HG03045 (cell line): ENCODE measurements at regions not wholly inside any gene's neighbourhood (a gene's known extent, or its start where the extent isn't known, plus 50 kb on each side); places are given as distances from the start of the nearest gene placed in this dataset.

ENCODE experiments used
- ATAC-seq: cut with Tn5 transposase; IDR thresholded peaks from one replicate; pipeline ENCODE4 v1.9.1; 2021; ENCODE audit warnings: mild to moderate bottlenecking, moderate library complexity; ENCODE audit not compliant: unreplicated experiment

- ATAC-seq, result no peak
These were observed 457.0 kb upstream of the ZFHX3 start for GRCh38 chr16:73504591-73505575.

DNA sequence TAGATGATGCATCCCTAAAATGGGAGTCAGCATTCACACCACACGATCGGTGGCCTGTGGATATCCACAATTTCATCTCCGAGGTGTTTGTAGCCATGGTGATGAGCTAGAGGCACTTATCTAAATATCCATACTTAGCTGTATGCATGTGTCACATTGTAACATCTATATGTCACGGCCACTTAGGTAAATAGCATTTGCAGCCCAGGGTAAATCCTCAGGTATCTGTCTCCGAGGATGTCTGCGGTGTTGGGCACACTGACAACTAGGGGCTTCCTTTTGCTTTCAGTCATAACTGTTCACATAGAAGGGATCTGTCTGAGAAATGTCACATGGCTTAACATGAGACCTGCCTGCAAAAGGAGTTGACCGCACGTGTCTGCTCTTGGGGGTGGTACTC is 455.2 kb upstream of the ZFHX3 start:
- ATAC-seq, result no peak

- no peak for ATAC-seq
These were observed 451.3 kb upstream of the ZFHX3 start for GRCh38 chr16:73499276-73499675.

- no peak for ATAC-seq
These were observed 438.0 kb upstream of the ZFHX3 start for GRCh38 chr16:73485880-73486279.

DNA sequence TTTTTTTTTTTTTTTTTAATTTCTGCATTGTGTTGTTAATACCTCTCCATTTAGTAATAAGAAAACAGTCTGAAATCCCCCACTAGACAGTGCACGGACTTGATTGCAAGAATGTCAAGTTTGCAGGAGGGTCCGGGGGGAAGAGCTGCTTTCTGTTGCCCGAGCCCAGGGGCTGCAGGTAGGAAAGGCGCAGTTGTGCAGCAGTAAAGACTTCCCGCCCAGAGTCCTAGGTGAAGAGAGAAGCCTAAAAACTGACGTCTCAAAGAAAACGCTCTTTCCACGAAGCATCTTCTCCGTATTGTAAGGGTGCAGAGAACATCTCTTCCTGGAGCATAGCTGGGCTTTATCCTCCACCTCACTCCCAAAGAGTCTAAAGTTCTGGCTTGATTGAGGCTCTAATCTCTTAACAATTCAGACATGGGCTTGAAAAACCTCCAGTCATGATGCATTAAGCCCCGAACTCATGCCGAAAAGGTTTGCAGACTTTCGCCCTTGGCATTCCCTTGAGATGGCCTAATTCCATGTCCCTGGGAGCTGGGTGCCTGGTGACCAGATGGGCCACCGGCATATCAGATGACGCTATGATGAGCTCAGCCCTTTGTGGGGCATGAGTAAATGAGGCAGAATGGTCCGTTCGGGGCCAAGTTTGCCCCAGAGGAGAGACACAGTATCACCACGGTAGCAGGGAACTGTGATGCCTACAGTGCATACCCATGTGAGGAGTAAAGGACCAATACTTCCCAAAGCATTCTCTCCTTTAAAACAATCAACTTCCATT is 436.2 kb upstream of the ZFHX3 start:
- ATAC-seq, result no peak

- ATAC-seq, result no peak
These were observed 435.3 kb upstream of the ZFHX3 start for GRCh38 chr16:73483076-73483791.

GRCh38 chr16:73482310-73482709 is 434.4 kb upstream of the ZFHX3 start:
- ATAC-seq, result no peak

DNA sequence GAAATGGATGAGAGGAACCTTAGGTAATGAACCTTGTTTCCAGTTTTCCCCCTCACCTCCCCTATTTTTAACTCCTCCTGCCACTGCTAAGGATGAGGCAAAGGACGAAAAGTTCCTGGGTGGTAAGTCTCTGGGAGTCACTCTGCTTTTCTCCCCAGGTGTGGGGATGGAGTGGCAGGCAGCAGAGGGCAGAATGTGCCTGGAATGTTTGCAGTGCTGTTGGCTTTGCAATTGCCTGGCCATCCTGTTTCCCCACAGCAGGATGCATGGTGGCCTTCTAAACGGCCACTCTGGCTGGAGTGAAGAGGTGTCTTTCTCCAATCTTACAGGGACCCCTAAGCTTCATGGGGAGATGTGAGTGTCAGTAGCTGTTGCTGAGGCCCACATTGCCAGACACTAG is 432.5 kb upstream of the ZFHX3 start:
- ATAC-seq, result no peak

DNA sequence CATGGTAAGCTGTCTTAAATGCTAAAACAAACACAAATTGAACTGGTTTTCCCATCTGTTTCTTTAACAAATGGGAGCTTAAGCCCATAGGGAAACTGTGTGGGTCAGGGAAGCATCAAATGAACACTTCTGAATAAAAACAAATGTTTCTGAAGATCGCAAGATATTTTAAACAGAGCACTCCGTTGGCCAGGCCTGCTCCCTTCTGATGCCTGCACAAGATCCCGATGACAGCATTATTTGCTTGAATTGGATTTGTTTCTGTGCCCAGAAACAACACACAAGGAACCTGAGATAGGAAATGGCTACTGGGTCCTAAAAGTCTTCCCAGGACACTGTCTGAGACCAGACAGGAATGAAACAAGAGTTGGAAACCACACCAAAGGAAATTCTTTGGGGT is 425.8 kb upstream of the ZFHX3 start:
- ATAC-seq, result no peak

- no peak for ATAC-seq
These were observed 416.9 kb upstream of the ZFHX3 start for GRCh38 chr16:73464834-73465233.

GRCh38 chr16:73459586-73459985 is 411.7 kb upstream of the ZFHX3 start:
- ATAC-seq, result no peak

DNA sequence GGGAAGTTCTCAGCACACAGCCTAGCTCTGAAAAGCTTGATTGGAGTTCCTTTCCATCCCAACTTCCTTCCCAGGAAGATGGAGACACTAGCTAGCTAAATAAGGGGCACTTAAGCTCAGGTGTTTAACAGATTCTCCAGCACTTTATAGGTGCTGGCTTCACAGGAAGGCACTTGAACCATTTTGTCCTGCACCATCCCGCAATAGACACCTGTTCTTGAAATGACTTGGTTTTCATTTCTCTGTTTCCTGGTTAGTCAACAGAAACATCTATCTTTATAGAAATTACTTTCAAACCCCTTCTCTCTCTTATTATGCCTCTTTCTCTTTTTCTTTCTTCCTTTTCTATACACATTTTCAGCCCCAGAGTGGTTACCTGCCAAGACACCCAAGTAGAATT is 409.9 kb upstream of the ZFHX3 start:
- ATAC-seq, result no peak

GRCh38 chr16:73448970-73449369 is 401.0 kb upstream of the ZFHX3 start:
- ATAC-seq, result no peak

GRCh38 chr16:73447846-73448245 is 399.9 kb upstream of the ZFHX3 start:
- ATAC-seq, result no peak

- no peak for ATAC-seq
These were observed 386.7 kb upstream of the ZFHX3 start for GRCh38 chr16:73434621-73435020.

GRCh38 chr16:73433731-73434307 is 385.9 kb upstream of the ZFHX3 start:
- ATAC-seq, result no peak

DNA sequence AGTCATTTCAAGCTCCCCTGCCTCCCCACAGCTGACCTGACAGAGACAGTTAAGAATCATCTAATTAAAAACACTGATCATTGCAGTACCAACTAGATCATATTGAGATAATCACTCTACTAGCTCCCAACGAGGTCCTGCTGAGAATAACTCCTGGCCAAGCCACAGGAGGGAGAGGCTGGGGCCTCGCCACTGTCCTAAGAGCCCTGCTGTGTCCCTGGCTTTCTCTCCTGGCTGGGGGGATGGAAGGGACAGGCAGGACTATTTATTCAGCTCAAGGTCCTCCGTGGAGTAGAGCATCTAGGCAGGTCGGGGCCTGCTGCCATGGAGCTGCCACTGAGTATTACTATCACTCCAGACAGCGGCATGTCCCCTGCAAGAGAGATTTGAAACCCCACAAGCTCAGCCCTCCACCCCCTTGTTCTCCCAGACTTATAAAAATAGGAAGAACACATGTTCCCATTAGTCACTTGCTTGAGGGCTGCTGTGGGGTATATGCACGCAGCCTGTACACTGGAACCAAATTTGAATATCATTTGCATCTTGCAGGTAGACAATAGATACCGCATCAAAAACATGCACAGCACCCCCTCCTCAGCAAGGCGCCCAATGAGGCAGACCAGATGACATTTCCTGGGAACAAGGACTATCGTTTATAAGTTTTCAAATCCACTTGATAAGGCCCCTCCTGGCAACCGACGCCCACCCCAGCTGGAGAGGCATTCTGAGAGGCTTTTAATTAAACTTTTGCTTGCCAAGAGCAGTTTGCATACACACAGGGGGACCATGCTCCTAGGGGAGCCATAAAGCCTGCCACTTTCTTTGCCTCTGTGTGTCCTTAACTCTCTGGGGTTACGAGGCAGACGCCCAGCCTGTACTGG is 385.2 kb upstream of the ZFHX3 start:
- no peak for ATAC-seq

- ATAC-seq, result no peak
These were observed 382.2 kb upstream of the ZFHX3 start for GRCh38 chr16:73430138-73430537.

DNA sequence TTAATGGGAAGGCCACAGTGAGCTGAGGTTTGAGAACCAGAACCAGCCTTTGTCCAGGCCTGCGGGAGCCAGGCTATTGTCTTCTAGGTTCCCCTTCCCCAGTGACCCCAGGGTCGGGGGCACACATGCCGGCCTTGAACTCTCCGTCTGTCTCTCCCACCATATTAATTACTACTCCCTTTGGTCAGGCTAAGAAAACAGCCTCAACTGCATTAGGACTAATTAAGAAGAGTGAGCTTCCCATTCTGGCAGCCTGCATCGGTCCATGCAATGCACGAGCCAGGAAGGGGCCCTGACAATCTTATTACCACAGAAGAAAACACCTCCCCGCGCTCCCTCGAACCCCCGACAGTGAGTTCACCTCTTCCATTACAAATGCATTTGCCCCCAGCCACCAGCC is 380.2 kb upstream of the ZFHX3 start:
- no peak for ATAC-seq

GRCh38 chr16:73427164-73427563 is 379.2 kb upstream of the ZFHX3 start:
- ATAC-seq, result no peak
